GM23338 (cell line): ENCODE measurements at regions not wholly inside any gene's neighbourhood (a gene's known extent, or its start where the extent isn't known, plus 50 kb on each side); places are given as distances from the start of the nearest gene placed in this dataset.

Experiments used
- EZH2 ChIP-seq: fragments of 200-600 bp; sonication (generic); IDR thresholded peaks from one replicate; pipeline ENCODE4 v1.8.0; 2017; ENCODE audit warnings: antibody characterized with exemption, mild to moderate bottlenecking, low read depth; ENCODE audit not compliant: unreplicated experiment
- EZH2phosphoT487 ChIP-seq: fragments of 200-600 bp; sonication (generic); IDR thresholded peaks from one replicate; pipeline ENCODE4 v1.8.1; 2018; ENCODE audit warnings: antibody characterized with exemption; ENCODE audit not compliant: unreplicated experiment
- TF ChIP-seq, protein P1 (sequence below): IDR thresholded peaks from 2 replicates; pipeline ENCODE4 v1.6.1; 2016; ENCODE audit warnings: antibody characterized with exemption
- TF ChIP-seq, protein P2 (sequence below), 2 experiments: fragments of 200-600 bp in 1 of 2; sonication (generic) in 1 of 2; conservative IDR thresholded peaks; 2 replicates each; pipeline versions ENCODE4 v1.5.1 to v1.6.1; 2016 to 2017; ENCODE audit warnings: antibody characterized with exemption in 2 of 2, low read depth in 2 of 2, mild to moderate bottlenecking in 2 of 2, moderate library complexity in 1 of 2

- TF ChIP-seq, protein P1, sequence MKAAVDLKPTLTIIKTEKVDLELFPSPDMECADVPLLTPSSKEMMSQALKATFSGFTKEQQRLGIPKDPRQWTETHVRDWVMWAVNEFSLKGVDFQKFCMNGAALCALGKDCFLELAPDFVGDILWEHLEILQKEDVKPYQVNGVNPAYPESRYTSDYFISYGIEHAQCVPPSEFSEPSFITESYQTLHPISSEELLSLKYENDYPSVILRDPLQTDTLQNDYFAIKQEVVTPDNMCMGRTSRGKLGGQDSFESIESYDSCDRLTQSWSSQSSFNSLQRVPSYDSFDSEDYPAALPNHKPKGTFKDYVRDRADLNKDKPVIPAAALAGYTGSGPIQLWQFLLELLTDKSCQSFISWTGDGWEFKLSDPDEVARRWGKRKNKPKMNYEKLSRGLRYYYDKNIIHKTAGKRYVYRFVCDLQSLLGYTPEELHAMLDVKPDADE = no peak
- TF ChIP-seq EZH2phosphoT487 (no peak), EZH2 (no peak)
- TF ChIP-seq, protein P2, sequence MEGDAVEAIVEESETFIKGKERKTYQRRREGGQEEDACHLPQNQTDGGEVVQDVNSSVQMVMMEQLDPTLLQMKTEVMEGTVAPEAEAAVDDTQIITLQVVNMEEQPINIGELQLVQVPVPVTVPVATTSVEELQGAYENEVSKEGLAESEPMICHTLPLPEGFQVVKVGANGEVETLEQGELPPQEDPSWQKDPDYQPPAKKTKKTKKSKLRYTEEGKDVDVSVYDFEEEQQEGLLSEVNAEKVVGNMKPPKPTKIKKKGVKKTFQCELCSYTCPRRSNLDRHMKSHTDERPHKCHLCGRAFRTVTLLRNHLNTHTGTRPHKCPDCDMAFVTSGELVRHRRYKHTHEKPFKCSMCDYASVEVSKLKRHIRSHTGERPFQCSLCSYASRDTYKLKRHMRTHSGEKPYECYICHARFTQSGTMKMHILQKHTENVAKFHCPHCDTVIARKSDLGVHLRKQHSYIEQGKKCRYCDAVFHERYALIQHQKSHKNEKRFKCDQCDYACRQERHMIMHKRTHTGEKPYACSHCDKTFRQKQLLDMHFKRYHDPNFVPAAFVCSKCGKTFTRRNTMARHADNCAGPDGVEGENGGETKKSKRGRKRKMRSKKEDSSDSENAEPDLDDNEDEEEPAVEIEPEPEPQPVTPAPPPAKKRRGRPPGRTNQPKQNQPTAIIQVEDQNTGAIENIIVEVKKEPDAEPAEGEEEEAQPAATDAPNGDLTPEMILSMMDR (conservative IDR thresholded peaks at IDR 0.05; ENCODE audit: low read depth in 2 of 2) = peak; percentile 60 to 82
Measured at GRCh38 chr15:20356444-20356910, 185.1 kb downstream of the GOLGA6L6 start.
